CD14-positive monocyte (primary cell): ENCODE measurements at regions not wholly inside any gene's neighbourhood (a gene's known extent, or its start where the extent isn't known, plus 50 kb on each side); places are given as distances from the start of the nearest gene placed in this dataset.

Experiments
- DNase-seq, 3 donors: peaks; one replicate each; pipeline ENCODE4 v3.0.0-alpha.2; 2011 to 2022
- H2AFZ ChIP-seq: 2 replicates; pipeline ENCODE4 v1.6.0; 2012; ENCODE audit warnings: mild to moderate bottlenecking, low read depth, low read length, inconsistent platforms; ENCODE audit not compliant: insufficient read depth, poor library complexity, severe bottlenecking
- H3K27ac ChIP-seq, 2 donors: 1 replicate in 1 of 2; 2 replicates in 1 of 2; pipeline ENCODE4 v1.5.1; 2012 to 2013; ENCODE audit warnings: low read length in 2 of 2, control low read depth in 1 of 2, inconsistent platforms in 1 of 2, low read depth in 1 of 2, mild to moderate bottlenecking in 1 of 2
- H3K27me3 ChIP-seq, 2 donors: one replicate each; pipeline versions ENCODE4 v1.6.0 to v1.6.1; 2011 to 2013; ENCODE audit warnings: low read length in 2 of 2; ENCODE audit not compliant: control insufficient read depth in 2 of 2, insufficient read depth in 2 of 2
- H3K36me3 ChIP-seq, 2 donors: replicated peaks in 1 of 2; 1 replicate in 1 of 2; 2 replicates in 1 of 2; pipeline versions ENCODE4 v1.5.1 to v1.6.1; 2012 to 2013; ENCODE audit warnings: low read length in 2 of 2, control low read depth in 1 of 2, inconsistent platforms in 1 of 2, mild to moderate bottlenecking in 1 of 2; ENCODE audit not compliant: insufficient read depth in 2 of 2, control insufficient read depth in 1 of 2
- H3K4me1 ChIP-seq, 2 donors: 1 replicate in 1 of 2; 2 replicates in 1 of 2; pipeline versions ENCODE4 v1.5.1 to v1.6.1; 2012 to 2013; ENCODE audit warnings: low read length in 2 of 2, control low read depth in 1 of 2, inconsistent platforms in 1 of 2, mild to moderate bottlenecking in 1 of 2, moderate library complexity in 1 of 2; ENCODE audit not compliant: insufficient read depth in 2 of 2, control insufficient read depth in 1 of 2
- H3K4me2 ChIP-seq: replicated peaks from 2 replicates; pipeline ENCODE3; 2012; ENCODE audit warnings: low read length, moderate library complexity, mild to moderate bottlenecking; ENCODE audit not compliant: poor library complexity, severe bottlenecking; ENCODE audit errors: extremely low read depth
- H3K4me3 ChIP-seq, 3 experiments: fragments of 200-600 bp in 1 of 3; sonication (generic) in 1 of 3; replicated peaks in 1 of 3; 1 replicate in 2 of 3; 2 replicates in 1 of 3; pipeline ENCODE4 v1.5.1; 2011 to 2013; ENCODE audit warnings: low read length in 3 of 3, mild to moderate bottlenecking in 3 of 3, control low read depth in 2 of 3, low read depth in 2 of 3, inconsistent platforms in 1 of 3, moderate library complexity in 1 of 3
- H3K79me2 ChIP-seq: 2 replicates; pipeline ENCODE4 v1.6.0; 2012; ENCODE audit warnings: mild to moderate bottlenecking, control low read depth, inconsistent platforms, low read length, moderate library complexity; ENCODE audit not compliant: insufficient read depth
- H3K9ac ChIP-seq: 2 replicates; pipeline ENCODE4 v1.6.0; 2017; ENCODE audit warnings: low read length, mild to moderate bottlenecking; ENCODE audit not compliant: insufficient read depth, poor library complexity, severe bottlenecking
- H3K9me3 ChIP-seq, 2 donors: replicated peaks in 1 of 2; 1 replicate in 1 of 2; 2 replicates in 1 of 2; pipeline versions ENCODE4 v1.5.1 to v1.6.1; 2012 to 2013; ENCODE audit warnings: low read length in 2 of 2, control low read depth in 1 of 2; ENCODE audit not compliant: control insufficient read depth in 1 of 2, insufficient read depth in 1 of 2
- H4K20me1 ChIP-seq: 2 replicates; pipeline ENCODE4 v1.6.0; 2012; ENCODE audit warnings: mild to moderate bottlenecking, low read length, control low read depth, moderate library complexity; ENCODE audit not compliant: insufficient read depth
- H3K27ac Mint-ChIP-seq, 7 donors: one replicate each; pipeline ENCODE4 v1.8.0; 2020; ENCODE audit warnings: mild to moderate bottlenecking in 7 of 7, mixed read lengths in 7 of 7, moderate library complexity in 6 of 7, inconsistent platforms in 2 of 7
- H3K27me3 Mint-ChIP-seq, 3 donors: one replicate each; pipeline ENCODE4 v1.8.0; 2021 to 2022; ENCODE audit warnings: low read depth in 3 of 3, mild to moderate bottlenecking in 3 of 3, mixed read lengths in 3 of 3, moderate library complexity in 3 of 3, inconsistent platforms in 1 of 3
- H3K36me3 Mint-ChIP-seq, 2 donors: one replicate each; pipeline ENCODE4 v1.8.0; 2020; ENCODE audit warnings: mixed read lengths in 2 of 2, inconsistent platforms in 1 of 2, mild to moderate bottlenecking in 1 of 2
- H3K4me1 Mint-ChIP-seq: one replicate; pipeline ENCODE4 v1.8.0; 2020; ENCODE audit warnings: mild to moderate bottlenecking, mixed read lengths
- H3K4me3 Mint-ChIP-seq, 2 donors: one replicate each; pipeline ENCODE4 v1.8.0; 2020; ENCODE audit warnings: mild to moderate bottlenecking in 2 of 2, mixed read lengths in 2 of 2, moderate library complexity in 1 of 2
- H3K9me3 Mint-ChIP-seq, 7 donors: one replicate each; pipeline ENCODE4 v1.8.0; 2020 to 2022; ENCODE audit warnings: mixed read lengths in 7 of 7, mild to moderate bottlenecking in 6 of 7, moderate library complexity in 6 of 7, inconsistent platforms in 2 of 7
- WGBS: methylation state at CpG from one replicate; pipeline ENCODE4 v1.1.5; 2013; ENCODE audit warnings: missing lambda C conversion rate; ENCODE audit not compliant: insufficient coverage; 5-methylcytosine and 5-hydroxymethylcytosine counted together
- intact Hi-C, 2 donors: fragments of 100-400 bp; cut with micrococcal nuclease; formaldehyde crosslinking; loops; one replicate each; pipeline versions ENCODE4 v1.15.0 to v1.15.1; 2023
- TF ChIP-seq, protein P1 (sequence below): fragments of 200-600 bp; IDR thresholded peaks from one replicate; pipeline ENCODE4 v1.8.0; 2022; ENCODE audit warnings: antibody characterized with exemption, mild to moderate bottlenecking

DNA sequence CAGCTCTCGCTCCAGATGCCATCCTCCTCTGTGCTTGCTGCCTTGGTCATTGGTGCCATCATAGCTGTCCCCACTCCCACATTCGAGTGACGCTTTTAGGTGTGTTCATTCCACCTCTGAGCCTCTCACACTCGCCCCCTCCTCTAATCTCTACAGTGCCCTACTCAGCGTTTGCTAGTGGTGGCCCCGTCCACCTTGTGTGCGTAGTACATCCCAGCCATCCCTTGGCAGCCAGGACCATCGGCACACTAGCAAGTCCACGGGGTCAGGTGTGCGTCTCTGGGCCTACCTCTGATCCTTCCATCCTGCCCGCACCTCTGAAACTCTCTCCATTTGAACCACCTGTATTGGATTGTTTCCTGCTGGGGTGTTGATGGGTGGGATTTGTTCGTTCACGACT lies 54.2 kb upstream of the RGMA start:
- Histone ChIP-seq H3K27ac (no peak overlapping the region), H3K4me3 (no peak overlapping the region), H4K20me1 (no peaks in the 10 kb centered on the region), H3K4me1 (peaks cover 3 to 4% of the 10 kb centered on the region in 2 donors), H3K79me2 (no peaks in the 10 kb centered on the region), H3K27me3 (no peaks in the 10 kb centered on the region), H2AFZ (no peak overlapping the region), H3K9ac (no peak overlapping the region), H3K36me3 (no peaks in the 10 kb centered on the region), H3K9me3 (no peaks in the 10 kb centered on the region), H3K4me2 (no peak overlapping the region)
- peak overlapping the region in 1 of 7 donors; percentile 16 for H3K27ac Mint-ChIP-seq
- peak overlapping the region in 1 of 2 donors; percentile 31 for H3K4me3 Mint-ChIP-seq
- peaks cover 4% of the 10 kb centered on the region for H3K4me1 Mint-ChIP-seq
- no peaks in the 10 kb centered on the region for H3K36me3 Mint-ChIP-seq
- DNase-seq: no peak
- peaks cover 12 to 19% (median 16%) of the 10 kb centered on the region in 3 donors for H3K27me3 Mint-ChIP-seq
- TF ChIP-seq, protein P1, sequence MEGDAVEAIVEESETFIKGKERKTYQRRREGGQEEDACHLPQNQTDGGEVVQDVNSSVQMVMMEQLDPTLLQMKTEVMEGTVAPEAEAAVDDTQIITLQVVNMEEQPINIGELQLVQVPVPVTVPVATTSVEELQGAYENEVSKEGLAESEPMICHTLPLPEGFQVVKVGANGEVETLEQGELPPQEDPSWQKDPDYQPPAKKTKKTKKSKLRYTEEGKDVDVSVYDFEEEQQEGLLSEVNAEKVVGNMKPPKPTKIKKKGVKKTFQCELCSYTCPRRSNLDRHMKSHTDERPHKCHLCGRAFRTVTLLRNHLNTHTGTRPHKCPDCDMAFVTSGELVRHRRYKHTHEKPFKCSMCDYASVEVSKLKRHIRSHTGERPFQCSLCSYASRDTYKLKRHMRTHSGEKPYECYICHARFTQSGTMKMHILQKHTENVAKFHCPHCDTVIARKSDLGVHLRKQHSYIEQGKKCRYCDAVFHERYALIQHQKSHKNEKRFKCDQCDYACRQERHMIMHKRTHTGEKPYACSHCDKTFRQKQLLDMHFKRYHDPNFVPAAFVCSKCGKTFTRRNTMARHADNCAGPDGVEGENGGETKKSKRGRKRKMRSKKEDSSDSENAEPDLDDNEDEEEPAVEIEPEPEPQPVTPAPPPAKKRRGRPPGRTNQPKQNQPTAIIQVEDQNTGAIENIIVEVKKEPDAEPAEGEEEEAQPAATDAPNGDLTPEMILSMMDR: no peak
- intact Hi-C loops: no loop called here
- peaks cover 0 to 3% (median 1%) of the 10 kb centered on the region in 7 donors for H3K9me3 Mint-ChIP-seq
- 95% methylated on average over 8 of the region's 13 CpGs for WGBS

DNA sequence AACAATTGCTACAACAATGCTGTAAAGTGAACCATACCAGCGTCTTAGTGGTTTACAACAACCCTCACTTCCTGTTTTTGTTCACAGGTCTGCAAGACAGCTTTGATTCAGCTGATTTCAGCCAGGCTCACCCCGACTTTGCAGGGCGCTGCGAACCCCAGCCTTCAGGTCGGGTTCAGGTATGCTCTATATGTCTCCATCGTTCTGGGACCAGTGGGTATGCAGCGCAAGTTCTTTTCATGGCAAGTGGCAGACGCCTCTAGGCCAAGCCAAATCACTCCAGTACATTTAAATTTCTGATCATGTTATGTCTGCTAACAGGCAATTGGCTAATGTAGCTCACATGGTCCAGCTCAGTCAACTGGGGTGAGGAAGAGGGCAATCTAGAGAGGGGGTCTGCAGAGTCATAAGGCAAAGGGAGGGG lies 52.4 kb upstream of the RGMA start:
- Histone ChIP-seq H3K36me3 (no peaks in the 10 kb centered on the region), H3K79me2 (no peaks in the 10 kb centered on the region), H3K9me3 (no peaks in the 10 kb centered on the region), H3K4me2 (peak overlapping the region; percentile 16), H3K4me1 (peaks cover 3 to 4% of the 10 kb centered on the region in 2 donors), H3K27ac (no peak overlapping the region), H3K4me3 (no peak overlapping the region), H3K27me3 (no peaks in the 10 kb centered on the region), H2AFZ (peak overlapping the region; percentile 33), H4K20me1 (no peaks in the 10 kb centered on the region), H3K9ac (no peak overlapping the region)
- Mint-ChIP-seq H3K9me3 (peaks cover 0 to 5% (median 0%) of the 10 kb centered on the region in 7 donors), H3K27ac (no peak overlapping the region), H3K4me3 (peak overlapping the region; percentile 35 to 61), H3K27me3 (peaks cover 13 to 19% (median 17%) of the 10 kb centered on the region in 3 donors), H3K36me3 (no peaks in the 10 kb centered on the region), H3K4me1 (peaks cover 4% of the 10 kb centered on the region)
- TF ChIP-seq, protein P1: no peak
- 32% methylated on average over 4 of the region's 8 CpGs for WGBS
- peak; percentile 12 to 45 (median 34) for DNase-seq
- intact Hi-C loops: no loop called here
